ENCODE measurements at regions not wholly inside any gene's neighbourhood (a gene's known extent, or its start where the extent isn't known, plus 50 kb on each side); places are given as distances from the start of the nearest gene placed in this dataset.
A peak's percentile ranks its signal among the peaks of the same experiment; 100 is the strongest.

- no peak overlapping the region for H3K4me3 ChIP-seq
- H3K4me1 ChIP-seq (ENCODE audit: insufficient read depth) = 0 out of 2 replicates have a peak, but pooled peaks cover 1% of the 10 kb centered on the region
- no peaks in the 10 kb centered on the region for H3K9me3 Mint-ChIP-seq
- no peaks in the 10 kb centered on the region for H3K36me3 ChIP-seq (ENCODE audit: insufficient read depth)
- DNase-seq (ENCODE audit: low spot score) (no peak), ATAC-seq (no peak)
- no peak overlapping the region for H2AFZ ChIP-seq
- no peaks in the 10 kb centered on the region for H3K27me3 ChIP-seq (ENCODE audit: insufficient read depth)
- no peak overlapping the region for H3K4me3 Mint-ChIP-seq
- no peaks in the 10 kb centered on the region for H4K20me1 ChIP-seq (replicated peaks; ENCODE audit: insufficient read depth)
- H3K27ac ChIP-seq (ENCODE audit: low read depth) = no peak overlapping the region; the same call in 1 of the 2 replicates
- no peaks in the 10 kb centered on the region for H3K9me2 ChIP-seq (ENCODE audit: insufficient read depth)
- no peaks in the 10 kb centered on the region for H3K79me2 ChIP-seq (replicated peaks; ENCODE audit: insufficient read depth)
- TF ChIP-seq REST (IDR thresholded peaks at IDR 0.05; ENCODE audit: unreplicated experiment) (no peak), NANOG (IDR thresholded peaks at IDR 0.05; ENCODE audit: borderline replicate concordance) (no peak), POLR2AphosphoS5 (IDR thresholded peaks at IDR 0.05; ENCODE audit: low read depth) (no peak), ZNF114 (CRISPR knock-in tag; IDR thresholded peaks at IDR 0.05) (no peak), EZH2 (IDR thresholded peaks at IDR 0.05; ENCODE audit: low read depth, unreplicated experiment) (no peak)
- no peaks in the 10 kb centered on the region for H3F3A ChIP-seq (replicated peaks; ENCODE audit: low read depth)
- H3K36me3 Mint-ChIP-seq (ENCODE audit: low read depth) = no peaks in the 10 kb centered on the region
- H3K4me2 ChIP-seq = no peak overlapping the region
- H3K27me3 Mint-ChIP-seq (ENCODE audit: insufficient read depth, low read depth, poor library complexity) = no peaks in the 10 kb centered on the region
- peaks cover 5% of the 10 kb centered on the region; the same call in 2 of the 3 replicates for H3K4me1 Mint-ChIP-seq
- H3K27ac Mint-ChIP-seq = 0 out of 2 replicates have a peak overlapping the region, but pooled peaks have one; percentile 3
Observed at GRCh38 chr7:120021085-120021484, 251.9 kb upstream of the KCND2 start.

GRCh38 chr7:120023494-120024167, 249.3 kb upstream of the KCND2 start:
- TF ChIP-seq ZNF114 (CRISPR knock-in tag; IDR thresholded peaks at IDR 0.05) (no peak), STAT1 (IDR thresholded peaks at IDR 0.05; ENCODE audit: unreplicated experiment) (no peak), EZH2 (IDR thresholded peaks at IDR 0.05; ENCODE audit: low read depth, unreplicated experiment) (no peak), JUNB (IDR thresholded peaks at IDR 0.05; ENCODE audit: unreplicated experiment) (no peak), REST (IDR thresholded peaks at IDR 0.05; ENCODE audit: unreplicated experiment) (no peak), CREB1 (CRISPR knock-in tag; IDR thresholded peaks at IDR 0.05; ENCODE audit: low read depth) (no peak), ETS1 (IDR thresholded peaks at IDR 0.05) (no peak)
- Mint-ChIP-seq H3K4me1 (peaks cover 11% of the 10 kb centered on the region; the same call in 2 of the 3 replicates), H3K4me3 (no peak overlapping the region), H3K36me3 (ENCODE audit: low read depth) (no peaks in the 10 kb centered on the region), H3K9me3 (no peaks in the 10 kb centered on the region), H3K27me3 (ENCODE audit: insufficient read depth, low read depth, poor library complexity) (no peaks in the 10 kb centered on the region), H3K27ac (peak overlapping the region; percentile 77; the same call in 1 of the 2 replicates)
- Histone ChIP-seq H3K4me1 (ENCODE audit: insufficient read depth) (peaks cover 4% of the 10 kb centered on the region), H3K4me3 (no peak overlapping the region), H3F3A (replicated peaks; ENCODE audit: low read depth) (no peaks in the 10 kb centered on the region), H3K27me3 (ENCODE audit: insufficient read depth) (no peaks in the 10 kb centered on the region), H3K27ac (ENCODE audit: low read depth) (no peak overlapping the region), H2AFZ (peak overlapping the region; percentile 47; the same call in 1 of the 2 replicates), H3K36me3 (ENCODE audit: insufficient read depth) (no peaks in the 10 kb centered on the region), H4K20me1 (replicated peaks; ENCODE audit: insufficient read depth) (no peaks in the 10 kb centered on the region), H3K4me2 (no peak overlapping the region), H3K79me2 (replicated peaks; ENCODE audit: insufficient read depth) (no peaks in the 10 kb centered on the region), H3K9me2 (ENCODE audit: insufficient read depth) (no peaks in the 10 kb centered on the region)
- ATAC-seq (no peak), DNase-seq (ENCODE audit: low spot score) (no peak)

All from GM23338 (cell line).